ENCODE measurements at regions not wholly inside any gene's neighbourhood (a gene's known extent, or its start where the extent isn't known, plus 50 kb on each side); places are given as distances from the start of the nearest gene placed in this dataset.

DNA sequence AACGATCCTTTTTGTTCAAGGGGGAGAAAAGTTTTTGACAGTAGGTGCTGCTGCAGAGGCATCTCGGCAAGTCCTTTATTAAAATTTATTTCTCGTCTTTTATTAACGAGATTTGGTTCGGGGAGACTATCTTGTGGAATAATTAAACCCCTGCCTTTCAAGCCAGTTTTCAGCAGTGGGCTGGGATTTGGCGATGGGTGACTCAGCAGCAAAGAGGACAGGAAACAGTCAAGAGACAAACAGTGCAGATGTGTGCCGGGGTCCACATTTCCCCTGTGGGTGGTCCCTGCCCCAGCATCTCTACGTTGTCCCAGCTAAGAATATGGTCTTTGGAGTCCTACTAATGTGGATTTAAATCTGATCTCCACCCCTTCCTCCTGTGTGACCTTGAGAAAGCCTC lies 282.8 kb downstream of the CDH26 start:
- Histone ChIP-seq H3K9me3 (ENCODE audit: control insufficient read depth, insufficient read depth, low read length) (no peaks in the 10 kb centered on the region), H3K27ac (ENCODE audit: low read depth, low read length) (no peak overlapping the region), H3K27me3 (ENCODE audit: control insufficient read depth, insufficient read depth, low read length) (no peaks in the 10 kb centered on the region), H3K4me3 (ENCODE audit: low read depth, low read length) (no peak overlapping the region)
- POLR2A ChIA-PET: no interaction called here
- DNase-seq (ENCODE audit: low read depth, low spot score): no peak
- TF ChIP-seq, protein P1, sequence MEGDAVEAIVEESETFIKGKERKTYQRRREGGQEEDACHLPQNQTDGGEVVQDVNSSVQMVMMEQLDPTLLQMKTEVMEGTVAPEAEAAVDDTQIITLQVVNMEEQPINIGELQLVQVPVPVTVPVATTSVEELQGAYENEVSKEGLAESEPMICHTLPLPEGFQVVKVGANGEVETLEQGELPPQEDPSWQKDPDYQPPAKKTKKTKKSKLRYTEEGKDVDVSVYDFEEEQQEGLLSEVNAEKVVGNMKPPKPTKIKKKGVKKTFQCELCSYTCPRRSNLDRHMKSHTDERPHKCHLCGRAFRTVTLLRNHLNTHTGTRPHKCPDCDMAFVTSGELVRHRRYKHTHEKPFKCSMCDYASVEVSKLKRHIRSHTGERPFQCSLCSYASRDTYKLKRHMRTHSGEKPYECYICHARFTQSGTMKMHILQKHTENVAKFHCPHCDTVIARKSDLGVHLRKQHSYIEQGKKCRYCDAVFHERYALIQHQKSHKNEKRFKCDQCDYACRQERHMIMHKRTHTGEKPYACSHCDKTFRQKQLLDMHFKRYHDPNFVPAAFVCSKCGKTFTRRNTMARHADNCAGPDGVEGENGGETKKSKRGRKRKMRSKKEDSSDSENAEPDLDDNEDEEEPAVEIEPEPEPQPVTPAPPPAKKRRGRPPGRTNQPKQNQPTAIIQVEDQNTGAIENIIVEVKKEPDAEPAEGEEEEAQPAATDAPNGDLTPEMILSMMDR (IDR thresholded peaks at IDR 0.05; ENCODE audit: low read depth, low read length): no peak
- CTCF ChIA-PET: no interaction called here

DNA sequence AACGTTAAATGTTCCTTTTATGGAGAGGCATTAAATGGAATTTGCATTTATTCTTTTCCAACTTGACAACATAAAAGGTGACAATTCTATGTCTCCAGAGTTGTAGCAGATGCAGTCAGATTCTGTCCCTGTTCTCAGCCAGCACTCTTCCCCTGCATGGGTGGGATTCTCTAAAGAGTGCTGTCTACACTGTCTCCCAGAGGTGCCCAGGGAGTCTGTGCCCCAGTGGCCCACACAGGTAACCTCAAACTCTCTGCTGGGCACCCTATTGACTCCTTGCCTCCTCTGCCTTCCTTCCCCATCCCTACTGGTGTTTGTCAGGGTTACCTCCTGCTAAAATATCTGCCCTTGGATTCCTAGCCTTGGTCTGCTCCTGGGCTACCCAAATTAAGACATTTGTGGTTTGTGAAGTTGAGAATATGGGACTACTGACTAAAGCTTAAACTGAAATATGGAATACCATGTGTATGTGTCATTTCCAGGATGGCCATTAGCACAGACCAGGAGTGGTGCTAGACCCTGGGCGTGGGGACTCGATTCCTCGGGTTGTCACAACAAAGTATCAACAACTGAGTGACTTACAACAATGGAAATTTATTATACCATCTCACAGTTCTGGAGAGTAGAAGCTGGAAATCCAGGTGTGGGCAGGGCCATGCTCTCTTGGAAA lies 284.7 kb downstream of the CDH26 start:
- DNase-seq (ENCODE audit: low read depth, low spot score): no peak
- POLR2A ChIA-PET: no interaction called here
- peaks cover 3% of the 10 kb centered on the region for H3K9me3 ChIP-seq (ENCODE audit: control insufficient read depth, insufficient read depth, low read length)
- CTCF ChIA-PET: interaction anchor here (0.6 kb wide), 1 partner anchor 32 kb away, joined by 3 read pairs; no protein-coding TSS in a partner anchor
- TF ChIP-seq, protein P1 (IDR thresholded peaks at IDR 0.05; ENCODE audit: low read depth, low read length): no peak
- no peak overlapping the region for H3K27ac ChIP-seq (ENCODE audit: low read depth, low read length)
- H3K4me3 ChIP-seq (ENCODE audit: low read depth, low read length): no peak overlapping the region
- no peaks in the 10 kb centered on the region for H3K27me3 ChIP-seq (ENCODE audit: control insufficient read depth, insufficient read depth, low read length)

DNA sequence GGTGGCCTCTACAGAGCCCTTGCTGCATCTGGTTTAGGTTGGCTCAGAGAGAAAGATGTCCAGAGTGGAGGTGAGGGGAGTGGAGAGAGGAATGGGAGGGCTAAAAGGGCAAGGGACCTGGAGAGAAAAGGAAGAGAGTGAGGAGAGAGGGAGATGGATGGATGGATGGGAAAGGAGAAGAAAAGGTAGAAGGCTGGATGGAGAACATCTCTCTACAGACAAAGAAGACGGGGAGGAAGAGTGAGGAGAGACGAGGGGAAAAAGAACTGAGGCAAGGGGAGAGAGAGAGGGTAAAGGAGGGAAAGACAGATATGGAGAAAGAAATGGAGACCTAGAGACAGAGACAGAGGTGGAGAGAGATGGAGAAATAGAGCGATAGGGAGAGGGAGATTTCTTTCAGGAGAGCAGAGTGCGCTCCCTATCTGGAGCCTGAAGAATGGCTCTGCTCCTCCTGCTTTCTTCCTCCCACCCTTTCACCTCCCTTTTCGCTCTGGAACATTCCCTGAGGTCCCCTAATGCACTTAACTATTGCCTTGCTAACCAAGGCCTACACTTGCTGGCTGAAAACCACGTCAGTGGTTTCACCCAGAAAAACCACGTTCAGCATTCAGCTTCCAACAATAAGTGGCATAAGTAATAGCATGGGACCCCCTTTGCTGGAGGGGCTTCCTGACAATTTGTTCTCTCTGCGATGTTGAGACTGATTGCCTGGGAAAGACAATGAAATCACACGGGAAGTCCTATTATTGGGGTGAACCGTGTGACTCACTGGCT lies 286.3 kb downstream of the CDH26 start:
- Histone ChIP-seq H3K27ac (ENCODE audit: low read depth, low read length) (no peak overlapping the region), H3K9me3 (ENCODE audit: control insufficient read depth, insufficient read depth, low read length) (peaks cover 3% of the 10 kb centered on the region), H3K27me3 (ENCODE audit: control insufficient read depth, insufficient read depth, low read length) (no peaks in the 10 kb centered on the region), H3K4me3 (ENCODE audit: low read depth, low read length) (no peak overlapping the region)
- POLR2A ChIA-PET: no interaction called here
- CTCF ChIA-PET: no interaction called here
- TF ChIP-seq, protein P1 (IDR thresholded peaks at IDR 0.05; ENCODE audit: low read depth, low read length): no peak
- DNase-seq (ENCODE audit: low read depth, low spot score): no peak

DNA sequence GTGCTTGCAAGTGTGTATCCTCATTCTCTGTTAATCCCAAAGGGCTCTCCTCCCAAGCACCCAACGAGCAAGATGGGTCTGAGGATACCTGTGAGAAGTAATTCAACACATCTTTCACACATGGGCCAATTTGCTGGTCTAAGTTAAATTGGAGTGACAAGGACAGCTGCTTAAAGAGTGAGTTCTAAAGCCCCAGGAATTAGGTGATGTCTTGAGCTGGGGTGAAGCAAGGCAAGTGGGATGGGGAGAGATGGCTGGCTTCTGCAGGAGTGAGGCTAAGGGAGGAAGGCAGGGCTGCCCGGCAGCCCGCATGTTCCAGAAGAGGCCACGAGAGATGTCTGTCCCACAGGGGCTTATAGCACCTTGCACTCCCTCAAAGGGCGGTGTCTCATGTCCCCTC lies 288.5 kb downstream of the CDH26 start:
- Histone ChIP-seq H3K9me3 (ENCODE audit: control insufficient read depth, insufficient read depth, low read length) (peaks cover 10% of the 10 kb centered on the region), H3K27ac (ENCODE audit: low read depth, low read length) (no peak overlapping the region), H3K4me3 (ENCODE audit: low read depth, low read length) (no peak overlapping the region), H3K27me3 (ENCODE audit: control insufficient read depth, insufficient read depth, low read length) (no peaks in the 10 kb centered on the region)
- TF ChIP-seq, protein P1 (IDR thresholded peaks at IDR 0.05; ENCODE audit: low read depth, low read length): no peak
- CTCF ChIA-PET: no interaction called here
- POLR2A ChIA-PET: no interaction called here
- DNase-seq (ENCODE audit: low read depth, low spot score): no peak

DNA sequence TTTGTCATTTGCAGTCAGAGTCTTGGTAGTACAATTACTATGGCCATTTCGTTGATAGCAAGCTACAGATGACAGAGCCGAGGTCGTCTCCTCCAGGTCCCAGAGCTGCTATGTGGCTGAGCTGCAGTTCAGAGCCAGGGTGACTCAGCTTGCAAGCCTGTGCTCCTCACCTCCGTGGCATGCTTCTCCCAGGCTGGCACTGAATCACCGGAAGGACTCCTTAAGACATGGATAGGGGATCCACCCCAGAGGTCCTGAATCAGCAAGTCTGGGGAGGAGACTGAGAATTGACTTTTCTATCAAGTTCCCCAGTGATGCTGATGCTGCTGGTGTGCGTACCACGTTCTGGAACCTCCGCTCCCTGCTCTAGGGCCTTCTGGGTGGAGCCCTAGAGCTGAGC lies 291.2 kb downstream of the CDH26 start:
- CTCF ChIA-PET: interaction anchor here (0.7 to 2.5 kb wide), 5 partner anchors 13 to 979 kb away, joined by 3 to 18 read pairs (median 3); no protein-coding TSS in a partner anchor
- TF ChIP-seq, protein P1 (IDR thresholded peaks at IDR 0.05; ENCODE audit: low read depth, low read length): no peak
- Histone ChIP-seq H3K27ac (ENCODE audit: low read depth, low read length) (peak overlapping the region; percentile 71), H3K27me3 (ENCODE audit: control insufficient read depth, insufficient read depth, low read length) (no peaks in the 10 kb centered on the region), H3K4me3 (ENCODE audit: low read depth, low read length) (no peak overlapping the region), H3K9me3 (ENCODE audit: control insufficient read depth, insufficient read depth, low read length) (peaks cover 10% of the 10 kb centered on the region)
- DNase-seq (ENCODE audit: low read depth, low spot score): peak; percentile 81
- POLR2A ChIA-PET: interaction anchor here (0.6 kb wide), 1 partner anchor 12 kb away, joined by 3 read pairs; no protein-coding TSS in a partner anchor

All from AG04450 (cell line).